ENCODE measurements at regions not wholly inside any gene's neighbourhood (a gene's known extent, or its start where the extent isn't known, plus 50 kb on each side); places are given as distances from the start of the nearest gene placed in this dataset.

- no peak for TF ChIP-seq FOXP2 (optimal IDR thresholded peaks at IDR 0.05; ENCODE audit: control extremely low read depth, extremely low read length, insufficient read depth)
- TF ChIP-seq POLR2AphosphoS5 (IDR thresholded peaks at IDR 0.05; ENCODE audit: borderline replicate concordance, low read depth, low read length): no peak
- no peak for TF ChIP-seq EZH2 (IDR thresholded peaks at IDR 0.05)
These were observed 516.4 kb upstream of the ARID1B start for GRCh38 chr6:156260815-156261214.

Measured in SK-N-MC (cell line).